ENCODE measurements at regions not wholly inside any gene's neighbourhood (a gene's known extent, or its start where the extent isn't known, plus 50 kb on each side); places are given as distances from the start of the nearest gene placed in this dataset.

- Histone ChIP-seq H3K36me3 (ENCODE audit: control insufficient read depth, insufficient read depth, low read length) (no peaks in the 10 kb centered on the region), H3K27ac (ENCODE audit: low read depth, low read length) (no peak overlapping the region), H3K4me3 (ENCODE audit: low read length) (no peak overlapping the region), H3K9me3 (ENCODE audit: control insufficient read depth, low read length) (no peaks in the 10 kb centered on the region), H3K4me1 (ENCODE audit: control insufficient read depth, insufficient read depth, low read length) (no peaks in the 10 kb centered on the region), H3K27me3 (ENCODE audit: control insufficient read depth, insufficient read depth, low read length, poor library complexity, severe bottlenecking) (no peaks in the 10 kb centered on the region), H3K9ac (ENCODE audit: extremely low read depth, low read length, poor library complexity, severe bottlenecking) (no peak overlapping the region)
- DNase-seq = no peak
- Mint-ChIP-seq H3K4me1 (no peaks in the 10 kb centered on the region), H3K27ac (no peak overlapping the region), H3K9me3 (no peaks in the 10 kb centered on the region), H3K36me3 (ENCODE audit: low read depth) (no peaks in the 10 kb centered on the region), H3K27me3 (ENCODE audit: insufficient read depth) (no peaks in the 10 kb centered on the region), H3K4me3 (no peak overlapping the region)
- WGBS, 2 experiments (ENCODE audit: insufficient coverage in 1 of 2, insufficient read length in 1 of 2) = 91% methylated on average over 1 of the region's 1 CpG; no CpG with 5 or more reads in 1 of the 2 experiments
- TF ChIP-seq, protein P1, sequence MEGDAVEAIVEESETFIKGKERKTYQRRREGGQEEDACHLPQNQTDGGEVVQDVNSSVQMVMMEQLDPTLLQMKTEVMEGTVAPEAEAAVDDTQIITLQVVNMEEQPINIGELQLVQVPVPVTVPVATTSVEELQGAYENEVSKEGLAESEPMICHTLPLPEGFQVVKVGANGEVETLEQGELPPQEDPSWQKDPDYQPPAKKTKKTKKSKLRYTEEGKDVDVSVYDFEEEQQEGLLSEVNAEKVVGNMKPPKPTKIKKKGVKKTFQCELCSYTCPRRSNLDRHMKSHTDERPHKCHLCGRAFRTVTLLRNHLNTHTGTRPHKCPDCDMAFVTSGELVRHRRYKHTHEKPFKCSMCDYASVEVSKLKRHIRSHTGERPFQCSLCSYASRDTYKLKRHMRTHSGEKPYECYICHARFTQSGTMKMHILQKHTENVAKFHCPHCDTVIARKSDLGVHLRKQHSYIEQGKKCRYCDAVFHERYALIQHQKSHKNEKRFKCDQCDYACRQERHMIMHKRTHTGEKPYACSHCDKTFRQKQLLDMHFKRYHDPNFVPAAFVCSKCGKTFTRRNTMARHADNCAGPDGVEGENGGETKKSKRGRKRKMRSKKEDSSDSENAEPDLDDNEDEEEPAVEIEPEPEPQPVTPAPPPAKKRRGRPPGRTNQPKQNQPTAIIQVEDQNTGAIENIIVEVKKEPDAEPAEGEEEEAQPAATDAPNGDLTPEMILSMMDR (conservative IDR thresholded peaks at IDR 0.05) = no peak
Measured at GRCh38 chr6:133705066-133705465, 183.8 kb upstream of the TCF21 start.

- Mint-ChIP-seq H3K9me3 (no peaks in the 10 kb centered on the region), H3K4me1 (no peaks in the 10 kb centered on the region), H3K4me3 (no peak overlapping the region), H3K27ac (no peak overlapping the region), H3K27me3 (ENCODE audit: insufficient read depth) (no peaks in the 10 kb centered on the region), H3K36me3 (ENCODE audit: low read depth) (no peaks in the 10 kb centered on the region)
- Histone ChIP-seq H3K4me3 (ENCODE audit: low read length) (no peak overlapping the region), H3K27me3 (ENCODE audit: control insufficient read depth, insufficient read depth, low read length, poor library complexity, severe bottlenecking) (no peaks in the 10 kb centered on the region), H3K9ac (ENCODE audit: extremely low read depth, low read length, poor library complexity, severe bottlenecking) (no peak overlapping the region), H3K36me3 (ENCODE audit: control insufficient read depth, insufficient read depth, low read length) (no peaks in the 10 kb centered on the region), H3K4me1 (ENCODE audit: control insufficient read depth, insufficient read depth, low read length) (no peaks in the 10 kb centered on the region), H3K27ac (ENCODE audit: low read depth, low read length) (no peak overlapping the region), H3K9me3 (ENCODE audit: control insufficient read depth, low read length) (no peaks in the 10 kb centered on the region)
- TF ChIP-seq, protein P1 (conservative IDR thresholded peaks at IDR 0.05) = no peak
- 78 to 91% methylated on average over 1 to 2 of the region's 2 CpGs for WGBS, 2 experiments (ENCODE audit: insufficient coverage in 1 of 2, insufficient read length in 1 of 2)
- DNase-seq = no peak
Measured at GRCh38 chr6:133705731-133706130, 183.2 kb upstream of the TCF21 start.

GRCh38 chr6:133707456-133707855, 181.5 kb upstream of the TCF21 start:
- Mint-ChIP-seq H3K4me3 (no peak overlapping the region), H3K27me3 (ENCODE audit: insufficient read depth) (no peaks in the 10 kb centered on the region), H3K27ac (no peak overlapping the region), H3K36me3 (ENCODE audit: low read depth) (no peaks in the 10 kb centered on the region), H3K9me3 (no peaks in the 10 kb centered on the region), H3K4me1 (no peaks in the 10 kb centered on the region)
- Histone ChIP-seq H3K36me3 (ENCODE audit: control insufficient read depth, insufficient read depth, low read length) (no peaks in the 10 kb centered on the region), H3K4me3 (ENCODE audit: low read length) (no peak overlapping the region), H3K27me3 (ENCODE audit: control insufficient read depth, insufficient read depth, low read length, poor library complexity, severe bottlenecking) (peaks cover 4% of the 10 kb centered on the region), H3K4me1 (ENCODE audit: control insufficient read depth, insufficient read depth, low read length) (no peaks in the 10 kb centered on the region), H3K9ac (ENCODE audit: extremely low read depth, low read length, poor library complexity, severe bottlenecking) (no peak overlapping the region), H3K9me3 (ENCODE audit: control insufficient read depth, low read length) (no peaks in the 10 kb centered on the region), H3K27ac (ENCODE audit: low read depth, low read length) (no peak overlapping the region)
- WGBS, 2 experiments (ENCODE audit: insufficient coverage in 1 of 2, insufficient read length in 1 of 2) = 93 to 100% methylated on average over 4 of the region's 4 CpGs
- TF ChIP-seq, protein P1 (conservative IDR thresholded peaks at IDR 0.05) = no peak
- no peak for DNase-seq

All from endodermal cell (in vitro differentiated cells).